Fibroblast of the aortic adventitia (primary cell): ENCODE measurements at regions not wholly inside any gene's neighbourhood (a gene's known extent, or its start where the extent isn't known, plus 50 kb on each side); places are given as distances from the start of the nearest gene placed in this dataset.
A peak's percentile ranks its signal among the peaks of the same experiment; 100 is the strongest.

ENCODE experiments used
- DNase-seq: peaks from one replicate; pipeline ENCODE4 v3.0.0-alpha.2; 2010; ENCODE audit warnings: low read depth
- H3K4me3 ChIP-seq: 2 replicates; pipeline ENCODE4 v1.5.1; 2011; ENCODE audit warnings: low read depth, mild to moderate bottlenecking, control low read depth, low read length, moderate library complexity
- CTCF ChIP-seq: IDR thresholded peaks from 2 replicates; pipeline ENCODE4 v1.5.1; 2011; ENCODE audit warnings: mild to moderate bottlenecking, low read length, control low read depth, inconsistent platforms; ENCODE audit not compliant: insufficient read depth

DNA sequence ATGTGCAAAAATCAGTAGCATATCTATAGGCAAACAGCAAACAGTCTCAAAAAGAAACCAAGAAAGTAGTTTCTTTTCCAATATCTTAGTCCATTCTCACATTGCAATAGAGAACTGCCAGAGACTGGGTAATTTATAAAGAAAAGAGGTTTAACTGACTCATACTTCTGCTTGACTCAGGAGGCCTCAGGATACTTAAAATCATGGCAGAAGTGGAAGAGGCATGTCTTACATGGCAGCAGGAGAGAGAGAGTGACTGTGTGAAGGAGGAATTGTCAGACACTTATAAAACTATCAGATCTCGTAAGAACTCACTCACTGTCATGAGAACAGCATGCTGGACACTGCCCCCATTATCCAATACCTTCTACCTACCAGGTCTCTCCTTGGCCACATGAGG lies 327.9 kb upstream of the EPHA3 start:
- DNase-seq: no peak
- no peak for TF ChIP-seq CTCF
- no peak overlapping the region for H3K4me3 ChIP-seq

GRCh38 chr3:88784925-88785324 lies 322.5 kb upstream of the EPHA3 start:
- no peak overlapping the region for H3K4me3 ChIP-seq
- TF ChIP-seq CTCF: no peak
- no peak for DNase-seq

DNA sequence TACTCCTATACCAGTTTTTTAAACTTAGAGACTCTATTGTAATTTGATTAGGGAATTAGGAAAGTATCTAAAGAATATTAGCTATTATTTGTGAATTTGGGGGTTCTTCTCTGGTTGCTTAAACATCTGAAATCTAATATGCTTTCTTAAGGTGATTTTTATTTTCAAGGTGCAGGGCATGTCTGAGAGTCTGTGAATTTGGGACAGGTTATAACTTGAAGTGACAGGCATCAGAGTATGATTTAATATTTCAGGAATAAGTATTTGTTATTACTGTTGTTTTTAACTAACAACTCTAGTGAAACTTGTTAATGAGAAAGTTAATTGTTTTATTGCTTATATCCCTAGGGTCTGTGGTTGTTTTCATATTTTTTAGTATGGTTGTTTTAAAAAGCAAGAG lies 321.6 kb upstream of the EPHA3 start:
- no peak overlapping the region for H3K4me3 ChIP-seq
- no peak for TF ChIP-seq CTCF
- no peak for DNase-seq

GRCh38 chr3:88795503-88795902 lies 311.9 kb upstream of the EPHA3 start:
- H3K4me3 ChIP-seq: no peak overlapping the region
- no peak for TF ChIP-seq CTCF
- DNase-seq: no peak

- DNase-seq: peak; percentile 22
- no peak for TF ChIP-seq CTCF
- H3K4me3 ChIP-seq: no peak overlapping the region
Observed at GRCh38 chr3:88807491-88808105, 299.8 kb upstream of the EPHA3 start.

DNA sequence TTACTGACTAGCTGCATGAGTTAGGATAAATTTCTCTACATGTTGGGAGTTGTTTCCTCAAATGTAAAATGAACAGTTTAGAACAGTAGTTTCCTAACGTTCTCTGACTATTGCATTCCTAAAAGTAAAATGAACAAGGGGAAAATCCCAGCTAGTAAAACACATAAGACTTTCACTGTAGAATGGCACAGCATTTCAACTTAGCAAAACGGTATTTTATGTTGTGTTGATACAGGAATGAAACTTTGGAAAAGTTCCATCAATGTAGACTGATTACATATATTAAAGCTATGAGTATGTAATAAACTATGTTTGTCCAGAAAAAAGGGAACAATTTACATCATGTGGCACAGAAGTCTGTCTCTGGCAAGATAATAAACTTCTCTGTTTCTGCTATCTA lies 297.4 kb upstream of the EPHA3 start:
- no peak overlapping the region for H3K4me3 ChIP-seq
- no peak for TF ChIP-seq CTCF
- peak; percentile 13 for DNase-seq

GRCh38 chr3:88810455-88810854 lies 297.0 kb upstream of the EPHA3 start:
- no peak for TF ChIP-seq CTCF
- H3K4me3 ChIP-seq: no peak overlapping the region
- peak; percentile 10 for DNase-seq
